ENCODE measurements at regions not wholly inside any gene's neighbourhood (a gene's known extent, or its start where the extent isn't known, plus 50 kb on each side); places are given as distances from the start of the nearest gene placed in this dataset.

DNA sequence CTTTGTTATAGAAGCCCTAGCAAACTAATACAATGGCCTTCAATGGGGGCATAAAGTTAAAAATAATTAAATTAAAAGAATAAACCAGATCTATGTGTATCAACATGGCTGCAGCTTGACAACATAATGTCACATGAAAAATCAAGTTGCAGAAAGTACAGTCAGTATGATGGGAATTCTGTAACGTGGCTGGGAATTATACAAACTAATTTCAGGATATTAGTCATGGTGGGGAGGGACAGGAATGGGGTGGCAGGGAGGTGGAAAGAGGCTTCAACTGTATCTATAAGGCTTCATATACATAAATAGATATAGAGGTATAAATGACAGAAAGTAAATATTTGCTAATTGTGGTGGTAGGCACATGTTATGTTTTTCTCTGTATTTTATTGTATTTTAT, 107.1 kb downstream of the UNC5CL start:
- peaks cover 26% of the 10 kb centered on the region for H3K4me1 ChIP-seq (ENCODE audit: control insufficient read depth, extremely low read depth, insufficient read depth, low read length)
- TF ChIP-seq, protein P1, sequence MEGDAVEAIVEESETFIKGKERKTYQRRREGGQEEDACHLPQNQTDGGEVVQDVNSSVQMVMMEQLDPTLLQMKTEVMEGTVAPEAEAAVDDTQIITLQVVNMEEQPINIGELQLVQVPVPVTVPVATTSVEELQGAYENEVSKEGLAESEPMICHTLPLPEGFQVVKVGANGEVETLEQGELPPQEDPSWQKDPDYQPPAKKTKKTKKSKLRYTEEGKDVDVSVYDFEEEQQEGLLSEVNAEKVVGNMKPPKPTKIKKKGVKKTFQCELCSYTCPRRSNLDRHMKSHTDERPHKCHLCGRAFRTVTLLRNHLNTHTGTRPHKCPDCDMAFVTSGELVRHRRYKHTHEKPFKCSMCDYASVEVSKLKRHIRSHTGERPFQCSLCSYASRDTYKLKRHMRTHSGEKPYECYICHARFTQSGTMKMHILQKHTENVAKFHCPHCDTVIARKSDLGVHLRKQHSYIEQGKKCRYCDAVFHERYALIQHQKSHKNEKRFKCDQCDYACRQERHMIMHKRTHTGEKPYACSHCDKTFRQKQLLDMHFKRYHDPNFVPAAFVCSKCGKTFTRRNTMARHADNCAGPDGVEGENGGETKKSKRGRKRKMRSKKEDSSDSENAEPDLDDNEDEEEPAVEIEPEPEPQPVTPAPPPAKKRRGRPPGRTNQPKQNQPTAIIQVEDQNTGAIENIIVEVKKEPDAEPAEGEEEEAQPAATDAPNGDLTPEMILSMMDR (optimal IDR thresholded peaks at IDR 0.05 in 1 of 3, IDR thresholded peaks at IDR 0.05 in 1 of 3, conservative IDR thresholded peaks at IDR 0.05 in 1 of 3; ENCODE audit: extremely low read depth in 1 of 3, insufficient read depth in 2 of 3, low read length in 3 of 3) = no peak
- TF ChIP-seq EZH2 (IDR thresholded peaks at IDR 0.05; ENCODE audit: low read length) = no peak
- H2AFZ ChIP-seq (ENCODE audit: control insufficient read depth, low read length) = no peak overlapping the region
- no peaks in the 10 kb centered on the region for H4K20me1 ChIP-seq (ENCODE audit: control insufficient read depth, extremely low read depth, insufficient read depth, low read length)
- H3K36me3 ChIP-seq (ENCODE audit: control insufficient read depth in 2 of 2, extremely low read depth in 1 of 2, insufficient read depth in 2 of 2, low read length in 2 of 2) = no peaks in the 10 kb centered on the region
- DNase-seq (ENCODE audit: low read depth, low spot score) = no peak
- H3K79me2 ChIP-seq (ENCODE audit: control insufficient read depth, insufficient read depth, low read length) = no peaks in the 10 kb centered on the region
- H3K27me3 ChIP-seq (ENCODE audit: control insufficient read depth, extremely low read depth, insufficient read depth, low read length) = no peaks in the 10 kb centered on the region
- H3K4me3 ChIP-seq (ENCODE audit: control insufficient read depth in 2 of 3, extremely low read depth in 1 of 3, insufficient read depth in 2 of 3, low read depth in 1 of 3, low read length in 3 of 3) = no peak overlapping the region
- H3K4me2 ChIP-seq (ENCODE audit: control insufficient read depth, extremely low read depth, insufficient read depth, low read depth, low read length) = no peak overlapping the region
- dilution Hi-C loops (cut with MboI; ENCODE audit: extremely low pct_ligation_motif_present, low sequenced_read_pairs) = no loop called here
- H3K9me1 ChIP-seq (ENCODE audit: control insufficient read depth, extremely low read depth, insufficient read depth, low read length) = no peaks in the 10 kb centered on the region
- no peaks in the 10 kb centered on the region for H3K9me3 ChIP-seq (ENCODE audit: control insufficient read depth, low read depth, low read length)
- no peak overlapping the region for H3K27ac ChIP-seq (ENCODE audit: control insufficient read depth, insufficient read depth, low read length)
- H3K9ac ChIP-seq (ENCODE audit: control insufficient read depth, extremely low read depth, insufficient read depth, low read length) = no peak overlapping the region
- peak; percentile 75 for FAIRE-seq

DNA sequence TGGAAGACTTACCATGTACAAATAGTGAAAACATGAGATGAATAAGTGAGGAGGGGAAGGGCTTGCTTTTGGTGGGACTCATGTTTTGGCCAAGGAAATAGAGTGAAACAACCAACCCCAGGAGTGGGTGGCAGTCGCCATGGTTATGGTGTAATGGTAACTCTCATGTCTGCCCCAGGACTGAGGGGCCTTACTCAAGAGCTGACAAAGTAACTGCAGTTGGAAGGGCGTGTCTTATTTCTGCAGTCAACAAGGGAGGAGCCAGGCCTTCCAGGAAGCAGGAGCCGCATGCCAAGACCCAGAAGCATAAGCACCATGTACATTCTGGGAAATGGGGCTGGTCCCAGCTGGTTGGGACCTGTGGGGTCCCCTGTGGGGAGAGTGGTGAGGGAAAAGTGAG, 108.5 kb downstream of the UNC5CL start:
- Histone ChIP-seq H3K36me3 (ENCODE audit: control insufficient read depth in 2 of 2, extremely low read depth in 1 of 2, insufficient read depth in 2 of 2, low read length in 2 of 2) (no peaks in the 10 kb centered on the region), H3K9me3 (ENCODE audit: control insufficient read depth, low read depth, low read length) (no peaks in the 10 kb centered on the region), H3K4me2 (ENCODE audit: control insufficient read depth, extremely low read depth, insufficient read depth, low read depth, low read length) (no peak overlapping the region), H4K20me1 (ENCODE audit: control insufficient read depth, extremely low read depth, insufficient read depth, low read length) (no peaks in the 10 kb centered on the region), H3K27me3 (ENCODE audit: control insufficient read depth, extremely low read depth, insufficient read depth, low read length) (no peaks in the 10 kb centered on the region), H3K4me3 (ENCODE audit: control insufficient read depth in 2 of 3, extremely low read depth in 1 of 3, insufficient read depth in 2 of 3, low read depth in 1 of 3, low read length in 3 of 3) (no peak overlapping the region), H3K79me2 (ENCODE audit: control insufficient read depth, insufficient read depth, low read length) (no peaks in the 10 kb centered on the region), H3K9ac (ENCODE audit: control insufficient read depth, extremely low read depth, insufficient read depth, low read length) (no peak overlapping the region), H3K27ac (ENCODE audit: control insufficient read depth, insufficient read depth, low read length) (no peak overlapping the region), H3K9me1 (ENCODE audit: control insufficient read depth, extremely low read depth, insufficient read depth, low read length) (no peaks in the 10 kb centered on the region), H2AFZ (ENCODE audit: control insufficient read depth, low read length) (peak overlapping the region; percentile 28), H3K4me1 (ENCODE audit: control insufficient read depth, extremely low read depth, insufficient read depth, low read length) (peaks cover 16% of the 10 kb centered on the region)
- no peak for TF ChIP-seq EZH2 (IDR thresholded peaks at IDR 0.05; ENCODE audit: low read length)
- TF ChIP-seq, protein P1 (optimal IDR thresholded peaks at IDR 0.05 in 1 of 3, IDR thresholded peaks at IDR 0.05 in 1 of 3, conservative IDR thresholded peaks at IDR 0.05 in 1 of 3; ENCODE audit: extremely low read depth in 1 of 3, insufficient read depth in 2 of 3, low read length in 3 of 3) = no peak
- DNase-seq (ENCODE audit: low read depth, low spot score) (no peak), FAIRE-seq (peak; percentile 44)
- dilution Hi-C loops (cut with MboI; ENCODE audit: extremely low pct_ligation_motif_present, low sequenced_read_pairs) = no loop called here
